Neural progenitor cell (in vitro differentiated cells): ENCODE measurements at regions not wholly inside any gene's neighbourhood (a gene's known extent, or its start where the extent isn't known, plus 50 kb on each side); places are given as distances from the start of the nearest gene placed in this dataset.

Experiments
- CTCF ChIP-seq: fragments of 200-600 bp; sonication (generic); IDR thresholded peaks from 2 replicates; pipeline ENCODE4 v1.5.1; 2017; ENCODE audit warnings: antibody characterized with exemption, mild to moderate bottlenecking
- EZH2 ChIP-seq: fragments of 200-600 bp; sonication (generic); IDR thresholded peaks from 2 replicates; pipeline ENCODE4 v1.6.1; 2017; ENCODE audit warnings: antibody characterized with exemption, mild to moderate bottlenecking, moderate library complexity

- TF ChIP-seq CTCF (no peak), EZH2 (no peak)
Observed at GRCh38 chr1:218970397-218970990, 203.2 kb upstream of the LYPLAL1 start.
